HG03045 (cell line): ENCODE measurements at regions not wholly inside any gene's neighbourhood (a gene's known extent, or its start where the extent isn't known, plus 50 kb on each side); places are given as distances from the start of the nearest gene placed in this dataset.

Source experiments
- ATAC-seq: cut with Tn5 transposase; IDR thresholded peaks from one replicate; pipeline ENCODE4 v1.9.1; 2021; ENCODE audit warnings: mild to moderate bottlenecking, moderate library complexity; ENCODE audit not compliant: unreplicated experiment

- no peak for ATAC-seq
These were observed 1021.9 kb upstream of the CDH2 start for GRCh38 chr18:29198834-29199233.

GRCh38 chr18:29196307-29196706 lies 1019.4 kb upstream of the CDH2 start:
- no peak for ATAC-seq

DNA sequence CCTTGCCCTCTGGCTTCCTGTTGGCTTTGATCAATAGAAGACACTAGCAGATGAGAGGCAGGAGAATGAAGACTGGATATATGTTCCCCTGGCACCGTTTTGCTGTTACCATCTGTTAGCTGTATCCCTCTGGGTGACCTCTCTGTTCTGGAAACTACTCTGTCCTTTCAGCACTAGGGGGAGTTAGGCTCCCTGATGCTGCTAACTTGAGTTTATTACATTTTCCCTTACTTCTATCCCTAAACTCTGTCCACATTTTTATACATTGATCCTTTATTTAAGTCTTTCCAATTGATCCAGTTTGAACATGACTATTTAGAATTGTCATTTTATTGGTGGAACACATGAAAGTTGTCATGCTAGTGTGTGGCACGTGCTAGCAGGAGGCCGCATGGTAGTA lies 1014.3 kb upstream of the CDH2 start:
- no peak for ATAC-seq

- no peak for ATAC-seq
These were observed 1011.8 kb upstream of the CDH2 start for GRCh38 chr18:29188760-29189159.

- no peak for ATAC-seq
These were observed 1008.9 kb upstream of the CDH2 start for GRCh38 chr18:29185801-29186200.

- no peak for ATAC-seq
These were observed 1007.7 kb upstream of the CDH2 start for GRCh38 chr18:29184654-29185053.

- ATAC-seq: no peak
These were observed 1004.4 kb upstream of the CDH2 start for GRCh38 chr18:29181151-29181901.

GRCh38 chr18:29176681-29177080 lies 999.8 kb upstream of the CDH2 start:
- no peak for ATAC-seq

GRCh38 chr18:29174891-29175290 lies 998.0 kb upstream of the CDH2 start:
- ATAC-seq: no peak

DNA sequence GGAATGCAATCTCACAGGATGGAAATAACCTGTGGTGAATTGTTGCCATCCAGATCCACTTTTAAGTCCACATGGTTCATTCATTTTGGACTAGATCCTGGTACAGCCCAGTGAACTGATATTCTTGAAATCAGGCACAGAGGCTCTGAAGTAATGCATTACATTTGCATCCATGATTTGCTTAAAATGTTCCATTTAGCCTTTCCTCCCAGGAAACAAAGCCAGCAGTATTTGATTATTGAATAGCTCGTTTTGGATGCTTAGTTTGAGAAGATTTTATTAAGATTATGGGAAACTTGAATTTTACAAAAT lies 995.8 kb upstream of the CDH2 start:
- no peak for ATAC-seq

- no peak for ATAC-seq
These were observed 995.2 kb upstream of the CDH2 start for GRCh38 chr18:29171892-29172755.

GRCh38 chr18:29169599-29169998 lies 992.7 kb upstream of the CDH2 start:
- no peak for ATAC-seq

DNA sequence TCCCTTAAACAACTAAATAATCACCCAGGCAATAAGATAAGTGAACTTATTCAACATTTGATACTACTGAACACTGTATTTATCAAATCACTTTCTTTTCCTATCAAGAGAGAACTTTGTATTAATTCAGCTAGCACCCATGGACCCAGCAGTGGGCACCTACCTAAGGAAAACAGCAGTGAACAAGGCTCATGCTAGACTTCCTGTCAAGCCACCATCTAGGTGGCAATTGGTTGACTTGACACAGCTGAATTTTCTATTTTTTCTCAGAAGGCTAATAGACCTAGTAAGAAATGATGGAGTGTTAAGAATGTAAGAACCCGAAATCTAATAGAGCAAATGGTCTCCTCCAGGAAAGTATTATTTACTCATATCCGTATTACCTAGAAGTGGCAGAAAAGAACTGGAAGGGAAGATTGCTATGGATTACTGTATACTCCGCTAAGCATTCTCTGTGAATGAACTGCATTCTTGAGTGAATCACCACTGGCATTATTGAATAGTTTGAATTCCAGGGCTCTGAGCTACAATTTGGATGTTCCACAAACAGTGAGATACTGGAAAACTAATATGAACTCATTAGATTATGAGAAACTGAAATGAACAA lies 988.2 kb upstream of the CDH2 start:
- ATAC-seq: no peak

DNA sequence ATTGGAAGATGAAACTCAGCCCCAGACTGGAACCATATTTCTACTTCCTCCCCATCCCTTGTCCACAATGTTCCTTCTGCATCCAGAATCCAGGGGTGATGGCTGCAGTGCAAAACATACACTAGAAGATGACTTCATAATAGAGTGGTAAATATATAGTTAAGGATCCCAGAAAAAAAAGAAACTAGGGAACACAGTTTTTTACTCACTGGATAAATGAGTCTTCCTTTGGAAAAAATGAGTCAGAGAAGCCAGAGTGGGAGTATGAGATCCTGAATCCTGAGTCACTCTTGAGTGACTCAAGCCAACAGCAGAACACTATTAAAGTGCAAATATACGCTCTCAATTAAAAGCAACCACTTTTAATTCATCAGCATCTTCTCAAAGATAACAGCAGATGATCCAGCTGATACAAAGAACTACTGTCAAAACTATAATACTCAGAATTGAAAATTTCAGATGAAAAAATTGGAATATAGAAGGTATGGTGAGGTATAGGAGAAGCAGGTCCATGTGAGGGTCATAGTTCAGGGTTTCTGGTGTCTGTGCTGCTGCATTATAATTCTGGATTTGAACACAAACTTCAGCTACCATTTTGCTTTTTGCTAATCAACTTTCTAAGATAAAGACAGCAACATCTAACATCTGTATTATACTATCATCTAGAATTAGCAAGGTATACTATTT lies 987.2 kb upstream of the CDH2 start:
- ATAC-seq: no peak

- no peak for ATAC-seq
These were observed 986.7 kb upstream of the CDH2 start for GRCh38 chr18:29163596-29163995.

DNA sequence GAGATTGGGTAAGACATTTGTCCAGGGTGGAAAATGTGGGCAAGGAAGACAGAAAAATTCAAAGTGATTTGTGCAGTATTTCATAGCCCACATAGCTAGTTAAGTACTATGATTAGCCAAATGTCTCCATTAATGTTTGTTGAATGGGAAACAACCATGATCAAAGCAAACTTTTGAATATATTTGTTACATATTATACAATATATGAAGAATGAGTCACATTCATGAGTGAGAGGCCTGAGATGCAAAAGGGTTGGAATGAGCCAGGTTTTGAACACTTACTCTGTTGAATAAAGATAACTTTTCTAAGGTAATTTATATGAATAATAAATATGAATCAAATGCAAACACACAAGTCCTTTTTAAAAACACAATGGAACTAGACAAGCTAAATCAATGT lies 984.5 kb upstream of the CDH2 start:
- no peak for ATAC-seq

DNA sequence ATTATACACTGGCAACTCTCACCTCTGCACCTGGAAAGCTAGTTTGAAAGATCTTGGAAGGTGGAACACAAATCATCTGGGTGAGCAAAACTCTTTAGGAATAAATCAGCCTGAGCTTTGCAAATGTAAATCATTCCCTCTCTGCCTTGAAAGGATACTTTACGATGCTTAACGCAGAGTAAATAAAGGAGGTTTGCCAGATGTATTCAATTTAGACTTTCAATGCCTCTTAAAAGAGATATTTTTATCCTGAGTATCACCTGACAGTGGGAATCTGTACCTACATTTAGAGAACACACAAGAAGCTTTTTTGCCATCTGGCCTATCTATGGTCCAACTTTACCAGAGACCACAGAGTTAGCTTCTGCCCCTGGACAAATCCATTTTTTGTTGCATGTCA lies 983.2 kb upstream of the CDH2 start:
- ATAC-seq: no peak

- ATAC-seq: no peak
These were observed 981.0 kb upstream of the CDH2 start for GRCh38 chr18:29157905-29158304.

GRCh38 chr18:29157057-29157780 lies 980.3 kb upstream of the CDH2 start:
- no peak for ATAC-seq

DNA sequence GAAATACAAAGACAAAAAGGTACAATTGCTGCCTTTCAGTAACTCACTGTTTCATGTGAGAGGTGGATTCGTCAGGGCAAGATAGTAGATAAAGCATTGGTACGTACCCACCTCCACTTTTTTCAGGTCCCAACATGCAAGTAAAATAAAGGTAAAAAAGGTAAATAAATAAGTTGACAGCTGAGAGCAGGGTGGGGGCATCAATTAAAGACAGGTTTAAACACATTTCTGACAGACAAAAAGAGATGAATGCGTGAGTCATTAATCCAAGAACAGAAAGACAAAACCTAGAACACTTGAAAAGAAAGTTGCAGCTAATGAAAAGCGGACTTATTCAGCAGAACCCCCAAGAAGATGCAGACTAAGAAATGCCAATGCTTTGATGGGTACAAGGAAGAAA lies 979.6 kb upstream of the CDH2 start:
- no peak for ATAC-seq
